Fibroblast of lung (primary cell): ENCODE measurements at regions not wholly inside any gene's neighbourhood (a gene's known extent, or its start where the extent isn't known, plus 50 kb on each side); places are given as distances from the start of the nearest gene placed in this dataset.

ENCODE experiments used
- CTCF ChIP-seq, 2 donors: IDR thresholded peaks in 1 of 2; conservative IDR thresholded peaks in 1 of 2; 1 replicate in 1 of 2; 2 replicates in 1 of 2; pipeline ENCODE4 v1.5.1; 2011 to 2012; ENCODE audit warnings: low read length in 2 of 2, control low read depth in 1 of 2, inconsistent platforms in 1 of 2, low read depth in 1 of 2, mild to moderate bottlenecking in 1 of 2
- EZH2 ChIP-seq: IDR thresholded peaks from 2 replicates; pipeline ENCODE4 v1.5.1; 2012; ENCODE audit warnings: low read length, control low read depth, mild to moderate bottlenecking; ENCODE audit errors: missing control alignments

DNA sequence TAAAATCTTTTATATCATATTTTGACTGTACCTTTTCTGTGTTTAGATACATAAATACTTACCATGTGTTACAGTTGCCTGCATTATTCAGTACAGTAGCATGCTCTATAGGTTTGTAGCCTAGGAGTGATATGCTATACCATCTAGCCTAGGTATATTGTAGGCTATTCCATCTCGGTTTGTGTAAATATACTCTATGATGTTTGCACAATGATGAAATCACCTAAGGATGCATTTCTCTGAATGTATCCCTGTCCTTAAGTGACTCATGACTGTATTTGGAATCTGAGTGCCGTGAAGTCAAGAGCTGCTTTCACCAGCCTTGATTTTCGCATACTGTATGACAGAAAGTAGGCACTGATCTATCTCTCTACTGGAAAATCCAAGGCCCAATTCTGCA is 129.9 kb downstream of the UTRN start:
- TF ChIP-seq EZH2 (no peak), CTCF (conservative IDR thresholded peaks at IDR 0.05 in 1 of 2, IDR thresholded peaks at IDR 0.05 in 1 of 2; ENCODE audit: low read depth in 1 of 2, low read length in 2 of 2) (no peak)
